Bronchial epithelial cell (primary cell): ENCODE measurements at regions not wholly inside any gene's neighbourhood (a gene's known extent, or its start where the extent isn't known, plus 50 kb on each side); places are given as distances from the start of the nearest gene placed in this dataset.

Source experiments
- DNase-seq: peaks from one replicate; pipeline ENCODE4 v3.0.0-alpha.2; 2010; ENCODE audit warnings: low read depth
- FAIRE-seq: peaks from 2 replicates; lab custom pipeline; 2011; peaks lifted over from hg19 to GRCh38; lab: Jason Lieb, UNC
- H3K27me3 ChIP-seq: 2 replicates; pipeline ENCODE4 v1.5.1; 2011; ENCODE audit warnings: low read length; ENCODE audit not compliant: control insufficient read depth, insufficient read depth
- H3K36me3 ChIP-seq: 2 replicates; pipeline ENCODE4 v1.5.1; 2011; ENCODE audit warnings: low read length; ENCODE audit not compliant: control insufficient read depth, insufficient read depth
- H3K4me3 ChIP-seq: 2 replicates; pipeline ENCODE4 v1.5.1; 2011; ENCODE audit warnings: mild to moderate bottlenecking, low read depth, low read length, control low read depth
- TF ChIP-seq, protein P1 (sequence below): IDR thresholded peaks from 2 replicates; pipeline ENCODE4 v1.5.1; 2011; ENCODE audit warnings: mild to moderate bottlenecking, moderate library complexity, low read length, control low read depth, inconsistent platforms; ENCODE audit not compliant: insufficient read depth, severe bottlenecking

DNA sequence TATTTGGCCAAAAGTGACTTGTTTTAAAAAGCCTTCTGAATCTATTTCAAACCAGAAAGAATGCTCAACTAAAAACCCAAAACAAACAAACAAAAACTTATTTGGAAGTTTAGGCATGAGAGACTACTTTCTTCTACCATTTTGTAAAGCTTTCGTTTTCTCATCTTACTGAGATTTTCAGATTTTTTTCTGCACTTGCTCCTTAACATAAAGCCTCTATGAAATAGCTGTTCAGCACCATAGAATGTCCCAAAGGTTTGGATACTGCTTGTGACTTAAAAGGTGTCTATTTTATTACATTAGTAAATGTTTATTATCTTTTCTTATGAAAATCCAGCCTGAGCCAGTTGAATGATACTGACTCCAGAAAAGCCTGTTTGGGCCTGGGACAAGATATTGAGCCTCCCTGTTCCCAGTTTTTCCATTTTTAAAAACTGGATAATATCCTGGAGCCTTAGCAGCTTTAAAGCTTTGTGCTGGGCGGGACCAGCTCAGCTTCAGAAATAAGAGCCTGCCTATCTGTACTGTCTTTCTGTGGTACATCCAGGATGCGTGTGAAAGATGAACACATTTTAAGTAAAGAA is 292.6 kb downstream of the ZSWIM6 start:
- FAIRE-seq (no peak), DNase-seq (no peak)
- Histone ChIP-seq H3K36me3 (no peaks in the 10 kb centered on the region), H3K27me3 (no peaks in the 10 kb centered on the region), H3K4me3 (no peak overlapping the region)
- TF ChIP-seq, protein P1, sequence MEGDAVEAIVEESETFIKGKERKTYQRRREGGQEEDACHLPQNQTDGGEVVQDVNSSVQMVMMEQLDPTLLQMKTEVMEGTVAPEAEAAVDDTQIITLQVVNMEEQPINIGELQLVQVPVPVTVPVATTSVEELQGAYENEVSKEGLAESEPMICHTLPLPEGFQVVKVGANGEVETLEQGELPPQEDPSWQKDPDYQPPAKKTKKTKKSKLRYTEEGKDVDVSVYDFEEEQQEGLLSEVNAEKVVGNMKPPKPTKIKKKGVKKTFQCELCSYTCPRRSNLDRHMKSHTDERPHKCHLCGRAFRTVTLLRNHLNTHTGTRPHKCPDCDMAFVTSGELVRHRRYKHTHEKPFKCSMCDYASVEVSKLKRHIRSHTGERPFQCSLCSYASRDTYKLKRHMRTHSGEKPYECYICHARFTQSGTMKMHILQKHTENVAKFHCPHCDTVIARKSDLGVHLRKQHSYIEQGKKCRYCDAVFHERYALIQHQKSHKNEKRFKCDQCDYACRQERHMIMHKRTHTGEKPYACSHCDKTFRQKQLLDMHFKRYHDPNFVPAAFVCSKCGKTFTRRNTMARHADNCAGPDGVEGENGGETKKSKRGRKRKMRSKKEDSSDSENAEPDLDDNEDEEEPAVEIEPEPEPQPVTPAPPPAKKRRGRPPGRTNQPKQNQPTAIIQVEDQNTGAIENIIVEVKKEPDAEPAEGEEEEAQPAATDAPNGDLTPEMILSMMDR, result no peak

DNA sequence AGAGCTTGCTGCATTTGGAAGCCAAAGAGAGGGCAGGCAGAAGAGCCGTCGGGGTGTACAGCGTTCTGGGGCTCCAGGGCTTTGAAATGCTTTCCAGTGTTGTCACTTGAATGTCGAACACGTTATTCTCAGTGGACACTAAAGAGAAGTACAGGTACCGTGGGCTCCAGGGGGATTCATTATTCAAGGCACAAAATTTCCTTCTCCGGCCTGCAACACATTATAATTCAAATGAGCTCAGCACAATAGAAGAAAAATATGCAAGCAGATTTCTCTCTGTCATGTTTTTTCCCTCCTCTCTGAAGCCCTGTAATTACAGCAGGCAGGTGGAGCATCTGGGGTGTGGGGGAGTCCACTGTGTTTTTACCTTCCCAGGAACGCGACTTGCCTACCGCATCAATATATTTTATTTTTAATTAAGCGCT is 293.1 kb downstream of the ZSWIM6 start:
- FAIRE-seq, result no peak
- no peaks in the 10 kb centered on the region for H3K36me3 ChIP-seq

DNA sequence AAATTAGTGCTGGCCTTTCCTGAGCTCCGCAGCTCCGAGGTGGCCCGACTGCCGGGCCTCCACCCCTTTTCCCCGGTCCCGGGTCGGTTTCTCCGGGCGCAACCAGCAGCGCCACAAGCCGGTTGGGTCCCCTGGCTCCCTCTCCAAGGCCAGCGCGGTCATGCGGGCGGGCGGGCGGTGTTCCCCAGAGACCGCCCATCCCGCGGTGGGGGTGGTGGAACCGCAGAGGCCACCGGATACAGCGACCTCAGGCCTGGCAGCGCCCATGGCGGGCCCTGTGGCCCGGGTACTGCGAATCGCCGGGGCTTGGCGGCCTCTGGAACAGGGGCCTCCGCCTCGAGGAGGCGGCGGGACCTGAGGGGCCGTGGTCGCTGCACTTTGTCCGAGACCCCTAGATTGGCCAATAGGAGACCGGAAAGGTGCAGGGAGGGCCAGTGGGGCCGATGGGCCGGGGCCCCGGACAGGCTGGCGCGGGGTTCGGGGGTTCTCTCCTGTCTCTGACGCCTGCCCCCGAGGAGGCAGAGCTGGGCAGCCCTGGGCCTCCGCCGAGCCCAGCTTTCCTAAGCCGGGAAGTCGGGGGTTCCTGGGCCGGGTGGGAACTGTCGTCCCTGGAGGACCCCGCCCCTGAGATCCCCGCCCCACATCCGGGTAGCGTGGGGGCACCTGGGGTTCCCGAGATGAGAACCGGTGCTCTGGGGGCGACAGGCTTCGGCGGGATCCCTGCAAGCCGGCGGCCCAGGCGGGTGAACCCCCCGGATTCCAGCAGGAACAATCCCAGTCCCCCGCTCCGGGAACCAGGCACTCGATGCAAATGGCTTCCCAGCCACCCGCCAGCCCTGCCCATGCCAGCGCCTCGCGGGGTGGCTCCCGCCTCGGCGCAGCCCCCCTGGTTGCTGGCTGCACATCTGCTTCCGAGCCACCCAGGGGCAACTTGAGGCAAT is 293.9 kb downstream of the ZSWIM6 start:
- DNase-seq, result peak; percentile 8
- Histone ChIP-seq H3K36me3 (no peaks in the 10 kb centered on the region), H3K4me3 (peak overlapping the region; percentile 53), H3K27me3 (no peaks in the 10 kb centered on the region)
- TF ChIP-seq, protein P1, result peak; percentile 3
- FAIRE-seq, result no peak

More for the DNA sequence above, 293.1 kb downstream of the ZSWIM6 start:
- TF ChIP-seq, protein P1, result no peak
- H3K4me3 ChIP-seq, result peak overlapping the region; percentile 53
- DNase-seq, result no peak
- no peaks in the 10 kb centered on the region for H3K27me3 ChIP-seq

DNA sequence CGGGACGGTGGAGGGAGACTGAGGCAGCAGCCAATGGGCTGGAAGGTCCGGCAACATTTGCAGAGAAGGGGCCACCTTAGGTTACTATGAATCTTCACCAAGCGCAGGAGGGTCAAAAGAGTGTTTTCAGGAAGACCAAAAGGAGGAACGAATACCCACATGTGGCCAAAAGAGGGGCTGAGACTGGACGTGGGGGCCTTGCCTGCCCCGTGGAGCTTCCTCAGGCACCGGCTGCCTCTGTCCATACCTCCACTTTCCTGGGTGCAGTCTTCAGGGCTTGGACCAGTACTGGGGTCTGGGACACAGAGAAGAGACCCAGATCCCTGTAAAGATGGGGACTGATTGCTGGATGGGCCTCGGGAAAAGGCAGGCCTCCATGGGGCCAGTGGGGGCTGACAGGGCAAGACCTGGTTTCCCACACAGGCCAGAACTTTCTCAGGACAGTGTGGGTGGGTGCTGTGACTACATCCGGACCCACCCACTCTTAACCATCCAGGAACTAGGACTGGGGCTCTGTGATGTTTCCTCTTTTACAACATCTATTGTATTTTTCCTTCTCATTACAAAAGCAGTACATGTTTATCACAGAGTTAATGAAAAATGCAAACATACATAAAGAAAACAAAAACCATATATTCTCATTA is 294.7 kb downstream of the ZSWIM6 start:
- DNase-seq (no peak), FAIRE-seq (no peak)
- Histone ChIP-seq H3K4me3 (peak overlapping the region; percentile 53), H3K27me3 (no peaks in the 10 kb centered on the region), H3K36me3 (no peaks in the 10 kb centered on the region)
- TF ChIP-seq, protein P1, result no peak

DNA sequence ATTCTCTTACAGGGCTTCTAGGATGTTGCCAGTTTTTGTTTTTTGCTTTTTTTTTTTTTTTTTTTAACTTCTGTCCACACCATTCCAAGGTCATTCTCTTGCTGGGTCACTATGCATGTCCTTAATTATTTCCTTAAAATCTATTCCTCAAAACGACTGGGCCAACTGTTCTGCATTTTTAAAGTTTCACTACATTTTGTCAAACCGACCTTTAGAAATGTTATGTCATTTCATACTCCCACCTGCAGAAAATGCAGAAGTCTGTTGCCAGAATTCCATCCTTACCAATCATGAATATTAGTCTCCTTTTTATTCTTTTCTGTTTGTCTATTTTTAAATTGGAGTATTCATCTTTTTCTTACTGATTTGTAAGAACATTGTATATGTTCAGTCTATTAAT is 295.5 kb downstream of the ZSWIM6 start:
- H3K36me3 ChIP-seq, result no peaks in the 10 kb centered on the region
- TF ChIP-seq, protein P1, result no peak
- no peaks in the 10 kb centered on the region for H3K27me3 ChIP-seq
- FAIRE-seq (no peak), DNase-seq (no peak)
- H3K4me3 ChIP-seq, result no peak overlapping the region
